Brain pericyte (primary cell): ENCODE measurements at regions not wholly inside any gene's neighbourhood (a gene's known extent, or its start where the extent isn't known, plus 50 kb on each side); places are given as distances from the start of the nearest gene placed in this dataset.

ENCODE experiments used
- DNase-seq: peaks from one replicate; pipeline ENCODE4 v3.0.0-alpha.2; 2012; ENCODE audit warnings: low read depth, low spot score

- DNase-seq, result no peak
Observed at GRCh38 chr6:167578371-167578901, 248.3 kb upstream of the AFDN start.

GRCh38 chr6:167579806-167580618 is 246.7 kb upstream of the AFDN start:
- no peak for DNase-seq

- DNase-seq, result no peak
Observed at GRCh38 chr6:167580619-167580911, 246.1 kb upstream of the AFDN start.

GRCh38 chr6:167581637-167582036 is 245.1 kb upstream of the AFDN start:
- no peak for DNase-seq

- DNase-seq, result no peak
Observed at GRCh38 chr6:167583412-167583811, 243.3 kb upstream of the AFDN start.

- no peak for DNase-seq
Observed at GRCh38 chr6:167588181-167588919, 238.4 kb upstream of the AFDN start.

GRCh38 chr6:167588920-167589614 is 237.6 kb upstream of the AFDN start:
- DNase-seq, result no peak

GRCh38 chr6:167589615-167589940 is 237.1 kb upstream of the AFDN start:
- DNase-seq, result no peak

GRCh38 chr6:167590193-167590592 is 236.5 kb upstream of the AFDN start:
- DNase-seq, result no peak
